ENCODE measurements at regions not wholly inside any gene's neighbourhood (a gene's known extent, or its start where the extent isn't known, plus 50 kb on each side); places are given as distances from the start of the nearest gene placed in this dataset.
"Not testable (repeated sequence)": the region's sequence is repeated elsewhere in the genome, so short reads cannot be mapped to it uniquely, and the experiment has no call there.

GRCh38 chr4:181063212-181063611, 1180.0 kb upstream of the TENM3 start:
- no peak for DNase-seq (ENCODE audit: low read depth in 2 of 2)

GRCh38 chr4:181077341-181077740, 1165.9 kb upstream of the TENM3 start:
- DNase-seq (ENCODE audit: low read depth in 2 of 2): no peak

GRCh38 chr4:181078196-181078595, 1165.0 kb upstream of the TENM3 start:
- no peak for DNase-seq (ENCODE audit: low read depth in 2 of 2)

- DNase-seq (ENCODE audit: low read depth in 2 of 2): no peak
Measured at GRCh38 chr4:181083757-181084361, 1159.3 kb upstream of the TENM3 start.

GRCh38 chr4:181085557-181085956, 1157.6 kb upstream of the TENM3 start:
- no peak for DNase-seq (ENCODE audit: low read depth in 2 of 2)

- DNase-seq (ENCODE audit: low read depth in 2 of 2): no peak
Measured at GRCh38 chr4:181105487-181105886, 1137.7 kb upstream of the TENM3 start.

- DNase-seq (ENCODE audit: low read depth in 2 of 2): no peak
Measured at GRCh38 chr4:181106398-181106797, 1136.8 kb upstream of the TENM3 start.

GRCh38 chr4:181108237-181108636, 1135.0 kb upstream of the TENM3 start:
- DNase-seq (ENCODE audit: low read depth in 2 of 2): no peak

- no peak for DNase-seq (ENCODE audit: low read depth in 2 of 2)
Measured at GRCh38 chr4:181119186-181119585, 1124.0 kb upstream of the TENM3 start.

GRCh38 chr4:181121733-181122132, 1121.5 kb upstream of the TENM3 start:
- DNase-seq (ENCODE audit: low read depth in 2 of 2): no peak

- no peak for DNase-seq (ENCODE audit: low read depth in 2 of 2)
Measured at GRCh38 chr4:181127171-181127570, 1116.0 kb upstream of the TENM3 start.

GRCh38 chr4:181130317-181130716, 1112.9 kb upstream of the TENM3 start:
- not testable (repeated sequence) for DNase-seq (ENCODE audit: low read depth in 2 of 2)

GRCh38 chr4:181137351-181137750, 1105.9 kb upstream of the TENM3 start:
- no peak for DNase-seq (ENCODE audit: low read depth in 2 of 2)

- no peak for DNase-seq (ENCODE audit: low read depth in 2 of 2)
Measured at GRCh38 chr4:181138116-181138515, 1105.1 kb upstream of the TENM3 start.

- no peak for DNase-seq (ENCODE audit: low read depth in 2 of 2)
Measured at GRCh38 chr4:181140037-181140603, 1103.1 kb upstream of the TENM3 start.

GRCh38 chr4:181143250-181143854, 1099.8 kb upstream of the TENM3 start:
- DNase-seq (ENCODE audit: low read depth in 2 of 2): peak; percentile 25 to 31

- DNase-seq (ENCODE audit: low read depth in 2 of 2): no peak
Measured at GRCh38 chr4:181146051-181146450, 1097.2 kb upstream of the TENM3 start.

- DNase-seq (ENCODE audit: low read depth in 2 of 2): no peak
Measured at GRCh38 chr4:181147416-181147951, 1095.7 kb upstream of the TENM3 start.

GRCh38 chr4:181148470-181148869, 1094.7 kb upstream of the TENM3 start:
- DNase-seq (ENCODE audit: low read depth in 2 of 2): no peak

- no peak for DNase-seq (ENCODE audit: low read depth in 2 of 2)
Measured at GRCh38 chr4:181150191-181150590, 1093.0 kb upstream of the TENM3 start.

GRCh38 chr4:181151856-181152255, 1091.3 kb upstream of the TENM3 start:
- no peak for DNase-seq (ENCODE audit: low read depth in 2 of 2)

GRCh38 chr4:181157647-181158046, 1085.6 kb upstream of the TENM3 start:
- DNase-seq (ENCODE audit: low read depth in 2 of 2): no peak

- DNase-seq (ENCODE audit: low read depth in 2 of 2): no peak
Measured at GRCh38 chr4:181158971-181159370, 1084.2 kb upstream of the TENM3 start.
